C4-2B (cell line): ENCODE measurements at regions not wholly inside any gene's neighbourhood (a gene's known extent, or its start where the extent isn't known, plus 50 kb on each side); places are given as distances from the start of the nearest gene placed in this dataset.

Source experiments
- CTCF ChIP-seq: fragments of 450-650 bp; conservative IDR thresholded peaks from 2 replicates; pipeline ENCODE4 v1.5.1; 2017; ENCODE audit warnings: mild to moderate bottlenecking
- ZFX ChIP-seq: fragments of 450-650 bp; IDR thresholded peaks from 2 replicates; pipeline ENCODE4 v1.6.1; 2017

- no peak for TF ChIP-seq CTCF
- TF ChIP-seq ZFX, result no peak
Measured at GRCh38 chr3:18501679-18502343, 76.7 kb upstream of the SATB1 start.
